HG02943 (cell line): ENCODE measurements at regions not wholly inside any gene's neighbourhood (a gene's known extent, or its start where the extent isn't known, plus 50 kb on each side); places are given as distances from the start of the nearest gene placed in this dataset.

ENCODE experiments used
- ATAC-seq: cut with Tn5 transposase; IDR thresholded peaks from one replicate; pipeline ENCODE4 v1.9.1; 2021; ENCODE audit warnings: mild to moderate bottlenecking, low read depth, moderate library complexity; ENCODE audit not compliant: unreplicated experiment

DNA sequence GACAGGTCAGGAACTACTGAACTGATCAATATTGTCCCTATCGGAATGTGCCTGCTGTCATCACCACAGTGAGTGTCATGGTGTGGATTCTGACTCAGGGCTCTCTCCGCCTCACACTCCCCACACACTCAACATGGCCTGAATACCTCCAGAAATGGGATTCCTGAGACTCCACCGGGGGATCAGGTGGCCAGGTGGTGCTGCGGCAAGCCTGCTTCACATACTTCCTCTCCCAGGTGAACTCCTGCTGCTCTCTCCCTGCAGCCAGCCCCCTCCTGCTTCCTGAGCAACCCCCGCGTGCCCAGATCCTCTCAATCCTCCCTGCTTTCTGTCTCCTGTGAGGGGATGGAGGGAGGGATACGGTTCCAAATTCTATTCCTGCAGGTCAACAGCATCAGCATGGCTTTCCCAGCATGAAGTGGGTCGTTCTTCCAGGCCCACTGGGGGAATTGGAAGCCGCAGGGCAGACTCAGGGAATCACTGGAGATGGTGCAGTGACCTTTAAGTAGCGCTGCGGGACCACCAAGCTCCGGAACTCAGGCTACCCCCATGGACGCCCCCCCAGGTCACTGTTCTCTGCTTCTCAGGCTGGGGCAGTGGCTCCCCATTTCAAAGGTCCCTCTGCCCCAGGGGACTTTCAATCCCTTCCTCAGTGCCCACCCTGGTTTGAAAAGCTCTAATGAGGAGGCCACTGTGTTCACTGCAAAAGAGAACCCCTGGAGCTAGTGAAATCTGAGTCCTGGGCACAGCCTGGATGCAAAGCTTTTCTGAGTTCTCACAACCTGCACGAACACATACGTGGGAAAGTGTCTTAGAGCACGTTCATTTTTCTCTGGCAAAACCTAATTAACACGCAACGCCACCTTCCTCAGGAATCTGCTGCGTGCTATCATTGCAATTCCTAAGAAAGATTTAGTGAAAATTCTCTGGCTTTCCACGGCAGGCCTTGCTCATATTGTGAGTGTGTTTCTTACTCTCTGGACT lies 168.4 kb downstream of the ZFP36L2 start:
- no peak for ATAC-seq

DNA sequence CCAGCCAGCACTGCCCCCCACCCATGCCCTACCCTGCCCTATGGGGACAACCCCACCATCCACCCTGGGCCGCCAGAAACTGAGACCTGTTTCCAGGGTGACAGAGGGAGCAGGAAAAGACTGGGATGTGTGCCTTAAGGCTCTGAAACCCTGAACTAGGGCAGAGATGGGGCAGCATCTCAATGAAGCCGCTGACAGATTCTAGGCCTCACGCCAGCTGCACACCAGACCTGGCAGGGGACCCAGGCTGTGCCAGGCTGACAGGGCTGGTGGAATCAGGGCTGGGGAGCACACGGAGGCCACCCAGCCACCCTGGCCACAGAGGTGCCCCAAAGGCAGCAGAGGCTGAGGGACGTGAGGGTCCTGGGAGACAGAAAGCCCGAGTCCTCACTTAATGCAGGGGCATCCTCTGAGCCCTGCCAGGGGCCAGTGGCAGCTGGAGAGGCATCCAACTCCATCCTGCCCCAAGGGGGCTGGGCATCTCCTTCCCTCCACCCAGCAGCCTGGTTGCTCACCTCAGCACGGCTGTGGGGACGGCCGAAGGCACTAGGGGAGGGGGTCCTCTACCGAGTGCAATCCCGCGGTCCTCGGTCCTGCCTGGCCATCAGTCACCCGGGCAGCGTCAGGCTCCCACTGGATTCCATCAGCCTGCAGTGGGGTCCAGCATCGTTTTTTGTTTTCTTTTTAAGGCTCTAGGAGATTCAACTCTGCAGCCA lies 169.2 kb downstream of the ZFP36L2 start:
- no peak for ATAC-seq

DNA sequence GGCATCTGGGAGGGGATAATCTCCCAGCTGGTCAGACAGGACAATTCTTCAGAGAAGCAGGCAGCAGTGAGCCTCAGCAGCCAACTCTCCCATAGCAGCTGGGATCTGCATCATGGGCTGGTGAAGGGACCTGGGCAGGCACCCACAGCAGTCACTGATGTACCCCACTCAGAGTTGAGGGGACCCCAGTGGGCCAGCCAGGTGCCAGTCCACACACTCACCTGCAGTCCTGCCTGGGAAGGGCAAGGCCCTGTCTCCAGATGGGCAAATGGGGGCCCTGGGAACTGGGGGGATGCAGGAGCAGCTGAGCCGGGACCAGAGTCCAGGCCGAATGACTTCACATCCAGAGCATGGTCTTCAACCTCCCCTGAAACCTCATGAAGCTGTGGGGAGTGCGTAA lies 170.4 kb downstream of the ZFP36L2 start:
- ATAC-seq: no peak

DNA sequence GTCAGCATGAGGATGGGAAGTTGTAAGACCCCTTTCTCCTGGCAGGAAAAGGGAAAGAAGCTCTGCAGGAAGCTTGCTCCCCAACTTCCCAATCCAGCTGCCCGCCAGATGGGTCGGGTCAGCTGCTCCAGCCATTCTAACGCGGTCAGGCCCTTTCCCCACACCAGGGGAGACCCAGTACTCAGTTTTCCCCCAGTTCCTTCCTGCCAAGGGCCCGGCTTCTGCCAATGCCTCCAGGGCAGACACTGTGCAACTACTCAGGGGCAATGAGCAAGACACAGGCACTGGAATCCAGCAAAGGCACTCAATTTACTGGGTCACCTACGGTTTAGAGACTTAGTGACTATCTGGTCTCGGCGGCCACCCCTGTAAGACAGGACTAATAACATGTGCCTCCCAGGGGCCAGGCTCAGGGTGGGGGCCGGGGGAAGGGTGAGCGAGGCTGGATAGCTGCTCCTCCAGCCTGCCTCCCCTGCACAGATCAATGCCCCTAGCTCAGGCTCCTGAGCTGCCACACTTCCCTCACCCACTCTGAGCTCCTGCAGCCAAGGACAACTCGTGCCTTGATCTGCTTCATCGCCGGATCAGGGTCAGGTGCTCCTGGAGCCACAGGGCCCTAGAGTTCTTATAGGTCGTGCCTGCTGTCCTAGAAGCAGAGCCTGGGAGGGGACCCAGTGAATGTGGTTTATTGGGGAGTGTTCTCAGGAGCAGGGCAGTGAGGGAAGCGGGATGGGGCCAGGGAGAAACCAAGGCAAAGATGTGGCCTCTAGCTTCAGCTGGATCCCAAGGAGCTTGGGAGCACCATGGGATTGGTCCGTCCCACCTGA lies 171.1 kb downstream of the ZFP36L2 start:
- no peak for ATAC-seq

DNA sequence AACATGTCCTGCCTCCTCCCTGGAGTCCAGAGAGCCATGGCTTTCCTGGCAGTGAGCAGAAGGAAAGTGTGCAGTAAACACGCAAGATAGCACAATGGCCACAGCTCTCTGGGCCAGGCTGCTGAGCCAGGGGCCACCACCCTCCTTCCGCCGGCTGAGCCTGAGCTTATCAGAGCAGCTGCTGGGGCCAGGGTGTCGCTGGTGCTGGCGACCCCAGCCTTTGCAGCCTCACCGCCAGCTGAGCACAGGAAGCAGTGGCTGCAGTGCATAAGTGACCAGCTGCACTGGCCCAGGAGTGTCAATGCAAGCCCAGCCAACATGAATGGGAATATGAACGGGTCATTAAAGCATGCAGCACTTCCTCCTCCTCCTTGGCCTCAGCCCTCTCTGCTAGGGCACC lies 172.0 kb downstream of the ZFP36L2 start:
- no peak for ATAC-seq

DNA sequence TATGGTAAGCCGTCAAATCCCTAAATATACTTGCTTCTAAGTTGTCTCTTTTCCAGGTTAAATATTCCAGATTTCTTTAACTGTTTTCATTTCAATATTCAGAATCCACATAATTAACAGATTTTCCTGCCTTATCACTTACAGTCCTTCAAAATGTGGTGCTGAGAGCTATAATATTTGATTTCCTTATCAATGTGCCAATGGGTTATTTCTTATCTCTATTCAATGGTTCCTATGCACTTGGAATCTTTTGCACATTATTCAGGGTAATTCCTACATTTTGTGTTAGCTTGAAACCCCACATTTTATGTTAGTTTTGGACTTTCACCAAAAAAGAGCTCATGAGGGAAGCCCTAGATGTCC lies 173.5 kb downstream of the ZFP36L2 start:
- ATAC-seq: no peak

DNA sequence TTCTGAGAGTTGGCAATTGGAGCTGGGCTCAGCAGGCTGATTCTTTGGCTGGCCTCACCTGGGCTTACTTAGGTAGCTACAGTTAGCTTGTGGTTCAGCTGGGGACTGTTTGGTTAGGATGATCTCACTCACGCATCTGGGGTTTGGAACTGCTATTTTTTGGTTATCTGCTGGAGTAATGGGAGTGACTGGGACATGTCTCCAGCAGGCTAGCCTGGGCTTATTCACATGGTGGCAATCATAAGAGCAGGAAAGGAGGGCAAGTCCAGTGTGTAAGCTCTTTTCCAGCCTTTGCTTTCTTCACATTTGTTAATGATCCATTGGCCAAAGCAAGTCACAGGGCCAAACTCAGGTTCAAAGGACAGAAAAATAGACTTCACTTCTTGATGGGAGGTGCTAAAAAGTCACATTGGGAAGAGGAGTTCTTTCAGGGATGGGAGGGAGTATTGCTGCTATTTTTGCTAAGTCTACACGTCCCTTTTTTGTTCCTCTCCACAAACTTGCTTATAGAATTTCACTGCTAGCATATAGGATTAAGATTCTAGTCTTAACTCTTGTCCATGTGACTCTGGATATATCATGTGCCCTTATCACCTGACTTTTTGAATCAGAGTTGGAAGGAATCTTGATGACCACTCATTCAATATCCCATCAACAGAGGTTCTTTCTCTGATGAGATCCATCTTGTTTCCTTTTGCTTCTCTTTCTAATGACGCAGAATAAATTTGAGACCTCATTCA lies 174.0 kb downstream of the ZFP36L2 start:
- ATAC-seq: no peak

DNA sequence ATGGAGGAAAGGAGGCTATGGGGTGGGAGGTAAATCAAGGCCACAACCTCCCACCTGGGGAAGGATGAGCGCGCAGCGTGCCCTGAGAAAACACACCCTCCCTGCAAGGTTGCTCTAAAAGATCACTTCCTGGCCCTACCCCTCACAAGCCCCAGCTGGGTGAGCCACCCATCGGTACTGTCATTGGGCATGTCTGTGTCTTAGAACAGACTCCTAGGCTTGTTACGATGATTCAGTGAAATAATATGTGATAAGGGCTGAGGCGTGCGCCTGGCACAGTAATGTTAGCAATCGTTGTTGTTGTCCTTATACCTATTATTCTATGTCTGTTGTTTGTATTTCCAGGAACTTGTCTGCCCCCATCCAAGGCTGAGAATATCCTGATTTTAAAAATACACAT lies 175.1 kb downstream of the ZFP36L2 start:
- ATAC-seq: no peak

DNA sequence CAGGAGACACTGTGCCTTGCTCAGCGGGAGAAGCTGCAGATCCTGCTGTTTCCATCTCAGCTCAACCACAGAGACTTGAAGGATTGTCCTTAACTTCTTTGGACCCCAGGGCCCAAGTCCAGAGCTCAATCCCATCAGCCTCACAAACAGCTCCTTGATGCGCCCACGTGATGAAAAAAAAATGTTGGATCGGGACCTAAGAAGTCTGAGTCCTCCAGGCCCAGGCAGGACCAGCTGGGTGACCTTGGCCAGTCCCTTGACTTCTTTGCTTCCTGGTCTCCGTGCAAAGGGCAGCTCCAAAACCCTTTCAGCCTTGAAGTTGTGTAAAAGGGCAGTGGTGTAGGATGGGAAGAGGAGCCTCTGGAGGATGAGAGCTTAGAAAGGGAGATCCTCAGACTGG lies 175.5 kb downstream of the ZFP36L2 start:
- ATAC-seq: no peak

DNA sequence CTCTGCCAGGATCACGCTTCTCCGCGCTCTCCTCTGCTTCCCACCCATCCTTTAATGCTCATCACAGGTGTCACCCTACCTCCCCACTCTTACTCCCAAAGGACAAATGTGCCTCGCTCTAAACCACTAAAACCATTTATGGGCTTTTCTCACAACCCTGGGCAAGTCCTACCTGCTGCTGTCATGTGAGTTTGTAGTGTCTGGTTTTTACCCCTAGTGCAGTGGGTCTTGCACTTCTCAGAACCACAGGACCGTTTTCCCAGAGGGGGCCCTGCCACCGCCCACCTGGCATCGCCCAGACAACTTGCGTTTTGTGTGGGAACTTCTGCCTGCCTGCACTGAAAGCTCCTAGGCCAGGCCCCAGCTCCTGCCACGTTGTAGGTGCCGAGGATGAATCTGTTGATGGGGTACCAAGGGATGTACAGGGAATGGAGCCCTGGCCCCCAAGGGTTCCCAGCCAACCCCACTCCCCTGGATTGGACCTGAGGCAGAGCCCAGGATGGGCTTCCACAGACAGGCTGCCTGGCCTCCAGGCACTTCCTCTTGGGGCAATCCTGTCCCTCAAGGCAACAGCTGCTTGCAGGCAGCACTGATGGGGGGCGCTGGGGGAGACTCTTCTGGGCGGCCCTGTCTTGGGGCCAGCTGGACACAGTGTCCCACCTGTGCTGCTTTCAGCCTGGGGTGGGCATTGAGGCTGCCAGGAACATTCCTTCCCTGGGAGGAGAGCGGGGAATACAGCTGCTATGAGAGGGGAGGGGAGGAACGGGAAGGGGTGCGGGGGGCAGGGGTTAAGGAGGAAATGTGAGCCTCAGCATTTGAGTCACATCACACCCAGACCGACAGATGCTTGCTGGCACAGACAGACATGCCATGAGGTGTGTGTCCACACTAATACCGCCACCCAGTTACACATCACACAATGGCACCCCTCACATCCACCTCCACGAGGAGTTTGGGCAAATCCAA lies 176.3 kb downstream of the ZFP36L2 start:
- no peak for ATAC-seq

DNA sequence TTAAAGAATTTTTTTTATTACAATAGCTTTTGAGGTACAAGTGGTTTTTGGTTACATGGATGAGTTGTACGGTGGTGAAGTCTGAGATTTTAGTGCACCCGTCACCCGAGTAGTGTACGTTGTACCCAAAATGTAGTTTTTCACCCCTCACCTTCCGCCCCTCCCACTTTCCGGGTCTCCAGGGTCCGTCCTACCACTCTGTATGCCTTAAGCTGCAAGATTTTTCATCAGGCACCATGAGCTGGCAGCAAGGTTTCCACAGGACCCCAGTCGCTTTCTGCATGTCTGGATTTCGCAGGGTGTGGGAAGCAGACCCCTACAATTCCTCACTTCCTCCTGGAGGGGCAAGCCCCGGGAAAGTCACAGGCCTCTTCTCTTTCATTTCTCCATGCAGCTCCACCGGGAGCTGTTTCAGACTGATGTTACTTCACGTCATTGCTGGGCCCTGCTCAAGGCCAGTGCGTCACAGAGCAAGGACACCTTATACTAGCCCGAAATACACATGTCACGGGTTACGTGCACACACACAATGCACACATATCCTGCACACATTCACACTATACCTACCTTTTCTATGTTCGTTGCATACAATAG lies 179.1 kb downstream of the ZFP36L2 start:
- ATAC-seq: no peak

DNA sequence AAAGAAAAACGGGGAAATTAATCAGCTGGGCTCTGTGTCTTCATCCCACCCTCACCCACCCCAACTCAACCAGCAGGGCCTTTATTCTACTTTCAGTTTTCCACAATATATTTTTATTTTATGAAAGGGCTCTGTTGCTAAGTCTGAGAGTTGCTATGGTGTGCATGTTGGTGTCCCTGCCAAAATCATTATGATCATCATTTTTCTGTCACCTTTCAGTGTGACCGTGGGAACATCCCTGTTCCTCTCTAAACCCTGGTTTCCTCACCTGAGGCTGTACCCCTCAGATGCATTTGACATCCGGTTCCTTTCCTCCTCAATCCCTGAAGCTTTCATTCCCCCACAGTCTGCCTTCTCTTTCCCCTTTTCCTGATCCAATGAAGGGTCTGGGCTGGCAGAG lies 180.5 kb downstream of the ZFP36L2 start:
- no peak for ATAC-seq

DNA sequence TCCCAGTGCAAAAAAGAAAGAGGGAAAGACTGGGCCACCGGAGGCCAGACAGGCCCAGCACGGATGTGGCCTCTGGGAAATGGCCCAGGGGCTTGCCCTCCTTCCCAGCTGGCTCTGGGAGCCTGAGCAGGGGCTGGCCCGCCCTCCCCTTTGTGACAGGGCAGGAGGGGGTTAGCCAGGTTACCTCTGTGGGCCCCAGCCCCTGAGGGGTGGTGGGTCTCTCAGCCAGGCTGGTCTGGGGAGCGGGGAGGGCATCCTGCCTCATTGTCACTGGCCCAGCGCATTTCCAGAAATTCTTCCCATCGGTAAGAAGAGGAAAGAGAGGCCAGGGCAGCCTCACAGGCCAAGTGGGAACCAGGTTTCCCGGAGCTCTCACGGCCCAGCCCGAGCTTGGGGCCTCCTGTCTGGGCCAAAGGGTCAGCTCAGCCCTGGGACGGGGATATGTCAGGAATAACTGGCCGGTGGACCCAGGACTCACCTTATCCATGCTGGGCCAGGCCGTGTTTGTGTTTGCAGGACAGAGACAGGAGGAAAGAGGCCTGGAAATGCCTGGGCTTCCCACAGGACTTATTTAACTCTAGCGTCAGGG lies 182.2 kb downstream of the ZFP36L2 start:
- ATAC-seq: no peak

DNA sequence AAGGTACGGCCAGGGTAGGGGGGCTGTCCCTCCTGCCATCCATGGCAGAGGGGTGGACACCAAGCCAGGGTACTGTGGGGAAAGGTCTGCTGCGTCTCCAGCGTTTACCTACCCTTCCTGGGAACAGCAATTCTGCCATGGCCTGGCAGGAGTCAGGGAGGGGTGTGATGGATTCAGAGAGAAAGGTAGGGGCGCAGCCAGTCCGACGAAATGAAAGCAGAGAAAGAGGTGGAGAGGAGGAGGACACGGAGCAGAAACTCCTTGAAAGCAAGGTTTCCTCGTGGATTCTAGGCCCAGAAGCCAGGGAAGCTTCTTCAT lies 182.9 kb downstream of the ZFP36L2 start:
- ATAC-seq: no peak

DNA sequence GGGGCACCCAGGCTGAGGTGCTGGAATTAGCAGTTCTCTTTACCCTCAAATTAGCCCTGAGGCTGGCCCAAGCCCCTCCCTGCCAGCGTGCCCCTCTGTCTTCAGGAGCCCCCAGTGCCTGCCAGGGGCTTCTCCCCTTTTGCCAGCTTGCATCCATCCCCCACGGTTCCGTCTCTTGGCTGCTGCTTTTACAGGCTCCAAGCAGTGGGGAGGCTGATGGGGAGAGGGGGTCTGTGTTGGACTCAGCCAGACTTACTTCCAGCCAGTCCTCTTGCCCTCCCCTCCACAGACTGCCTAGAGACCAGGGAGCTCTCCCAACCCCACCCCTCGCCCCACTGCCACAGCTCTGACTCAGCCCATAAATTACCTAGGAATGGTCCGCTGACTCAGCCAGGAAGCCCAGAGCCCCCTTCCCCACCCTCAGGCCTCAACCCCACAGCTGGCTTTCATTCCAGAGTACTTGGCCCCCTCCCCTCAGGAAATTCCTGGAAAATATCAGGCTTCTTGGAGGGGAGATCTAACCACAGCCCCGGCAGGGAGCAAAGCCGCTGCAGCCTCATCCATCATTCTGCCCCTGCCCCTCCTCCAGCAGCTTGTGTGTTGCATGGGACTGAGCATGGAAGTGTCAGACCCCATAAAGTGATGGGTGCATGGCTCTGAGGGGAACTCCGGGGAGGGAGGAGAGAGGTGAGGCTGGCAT lies 184.6 kb downstream of the ZFP36L2 start:
- ATAC-seq: no peak

DNA sequence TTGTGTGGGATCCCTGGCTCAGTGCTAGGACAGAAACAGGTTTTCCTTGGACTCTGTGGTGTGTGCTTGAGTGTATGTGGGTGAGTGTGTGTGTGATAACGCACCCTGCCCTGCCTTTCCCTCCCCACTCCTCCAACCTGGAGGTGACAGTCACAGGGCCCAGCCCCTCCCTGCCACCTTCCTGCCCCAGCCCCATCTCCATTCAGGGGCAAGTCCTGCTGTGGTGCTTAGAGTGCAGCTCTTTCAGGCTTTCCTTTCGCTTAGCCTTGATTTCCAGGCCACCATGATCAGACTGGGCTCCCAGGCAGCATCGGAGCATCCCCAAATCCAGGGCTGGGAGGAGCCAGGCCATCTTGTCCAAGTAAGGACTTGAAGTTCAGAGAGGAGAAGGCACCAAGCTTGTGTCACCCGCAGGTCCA lies 185.2 kb downstream of the ZFP36L2 start:
- no peak for ATAC-seq

DNA sequence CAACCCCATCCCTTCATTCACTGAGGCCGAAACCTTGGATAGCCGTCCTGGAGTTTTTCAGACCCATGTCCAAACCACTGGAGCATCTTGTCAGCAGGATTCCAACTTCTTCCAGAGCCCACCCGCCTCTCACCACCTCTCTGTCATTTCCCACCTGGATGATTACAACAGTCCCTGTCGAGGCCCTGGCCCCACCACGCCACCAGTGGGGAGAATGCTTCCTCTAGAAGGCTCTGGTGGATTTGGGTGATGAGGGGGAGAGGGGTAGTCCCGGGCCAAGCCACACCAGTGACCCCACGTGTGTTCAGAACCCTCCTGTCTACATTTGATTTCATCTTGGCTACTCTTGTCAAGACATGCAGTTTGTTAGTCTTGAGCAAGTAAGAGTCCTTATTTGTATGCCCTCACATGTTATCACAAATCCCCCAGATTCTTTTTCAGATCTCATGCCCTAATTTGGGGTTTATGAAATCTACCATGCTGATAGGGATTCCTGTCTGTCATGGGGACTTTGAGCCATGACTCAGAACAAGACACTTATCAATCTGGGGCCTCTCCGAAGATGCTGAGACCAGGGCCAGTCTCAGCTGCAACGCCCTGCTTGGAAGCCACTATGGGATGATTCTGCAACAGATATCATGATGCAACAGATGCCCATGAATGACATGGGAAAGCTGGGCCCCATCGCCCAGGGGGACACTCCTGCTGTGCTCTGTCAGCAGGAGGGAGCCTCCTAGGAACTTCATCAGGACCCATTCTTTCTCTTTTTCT lies 186.1 kb downstream of the ZFP36L2 start:
- no peak for ATAC-seq
